GM20000 (cell line): ENCODE measurements at regions not wholly inside any gene's neighbourhood (a gene's known extent, or its start where the extent isn't known, plus 50 kb on each side); places are given as distances from the start of the nearest gene placed in this dataset.

ENCODE experiments used
- DNase-seq: peaks from one replicate; pipeline ENCODE4 v3.0.0; 2012; ENCODE audit warnings: low spot score
- CTCF ChIP-seq: IDR thresholded peaks from 2 replicates; pipeline ENCODE4 v1.5.1; 2012; ENCODE audit warnings: mild to moderate bottlenecking, control low read depth; ENCODE audit errors: extremely low read depth, missing control alignments

GRCh38 chr5:153895266-153895665 is 143.4 kb downstream of the FAM114A2 start:
- TF ChIP-seq CTCF = no peak
- DNase-seq = no peak

DNA sequence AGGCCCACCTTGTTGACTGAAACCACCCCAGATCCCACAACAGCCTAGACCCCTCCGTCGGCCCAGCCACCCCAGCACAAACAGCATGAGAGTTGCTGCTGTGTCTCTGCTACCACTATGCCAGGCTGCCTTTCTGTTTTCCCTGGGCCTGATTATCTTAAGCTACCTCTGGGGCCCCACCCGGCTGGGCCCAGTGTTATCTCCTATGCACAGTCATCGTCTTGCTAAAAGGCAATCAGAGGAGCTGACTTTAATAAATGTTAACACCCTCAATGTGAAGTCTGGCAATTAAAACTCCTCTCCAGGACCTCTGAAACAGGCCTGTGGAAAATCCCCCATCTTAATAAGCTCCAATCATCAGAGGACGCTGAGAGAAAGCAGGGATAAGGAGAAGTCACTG is 144.9 kb downstream of the FAM114A2 start:
- no peak for DNase-seq
- TF ChIP-seq CTCF = no peak

- DNase-seq = no peak
- no peak for TF ChIP-seq CTCF
Measured at GRCh38 chr5:153891394-153891793, 147.3 kb downstream of the FAM114A2 start.

- DNase-seq = no peak
- TF ChIP-seq CTCF = no peak
Measured at GRCh38 chr5:153888781-153889180, 149.9 kb downstream of the FAM114A2 start.

DNA sequence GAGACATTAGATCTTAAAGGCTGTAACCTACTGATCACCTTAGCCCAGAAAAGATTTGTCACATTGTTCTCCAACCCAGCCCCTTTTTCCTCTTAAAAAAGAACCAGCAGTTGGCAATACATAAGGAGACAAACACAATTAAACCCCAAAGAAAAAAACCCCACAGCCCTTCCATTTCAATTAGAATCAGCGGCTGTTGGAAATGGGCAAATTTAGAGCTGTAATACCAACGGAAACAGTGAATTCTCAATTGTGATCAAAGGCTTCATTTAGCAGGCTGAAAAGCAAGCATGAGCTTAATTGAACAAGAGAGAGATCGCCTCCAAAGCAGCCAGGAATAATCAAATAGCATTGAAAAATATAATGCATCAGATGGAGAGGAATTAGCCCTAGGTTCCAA is 153.6 kb downstream of the FAM114A2 start:
- no peak for DNase-seq
- no peak for TF ChIP-seq CTCF

DNA sequence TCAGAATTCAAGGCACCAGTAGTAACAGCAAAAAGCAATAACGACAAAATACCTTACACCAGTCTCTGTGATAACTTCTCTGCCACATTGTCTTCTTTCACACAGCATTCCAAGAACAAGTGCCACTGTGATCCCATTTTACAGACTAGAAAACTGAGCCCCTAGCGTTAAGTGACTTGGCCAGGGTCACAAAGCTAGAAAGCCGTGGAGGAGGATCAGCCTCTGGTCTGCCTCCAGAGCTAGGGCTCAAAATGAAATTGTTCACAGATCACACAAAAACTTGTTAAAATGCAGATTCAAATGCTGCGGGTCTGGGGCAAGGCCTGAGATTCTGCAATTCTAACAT is 154.1 kb downstream of the FAM114A2 start:
- no peak for DNase-seq
- TF ChIP-seq CTCF = no peak

DNA sequence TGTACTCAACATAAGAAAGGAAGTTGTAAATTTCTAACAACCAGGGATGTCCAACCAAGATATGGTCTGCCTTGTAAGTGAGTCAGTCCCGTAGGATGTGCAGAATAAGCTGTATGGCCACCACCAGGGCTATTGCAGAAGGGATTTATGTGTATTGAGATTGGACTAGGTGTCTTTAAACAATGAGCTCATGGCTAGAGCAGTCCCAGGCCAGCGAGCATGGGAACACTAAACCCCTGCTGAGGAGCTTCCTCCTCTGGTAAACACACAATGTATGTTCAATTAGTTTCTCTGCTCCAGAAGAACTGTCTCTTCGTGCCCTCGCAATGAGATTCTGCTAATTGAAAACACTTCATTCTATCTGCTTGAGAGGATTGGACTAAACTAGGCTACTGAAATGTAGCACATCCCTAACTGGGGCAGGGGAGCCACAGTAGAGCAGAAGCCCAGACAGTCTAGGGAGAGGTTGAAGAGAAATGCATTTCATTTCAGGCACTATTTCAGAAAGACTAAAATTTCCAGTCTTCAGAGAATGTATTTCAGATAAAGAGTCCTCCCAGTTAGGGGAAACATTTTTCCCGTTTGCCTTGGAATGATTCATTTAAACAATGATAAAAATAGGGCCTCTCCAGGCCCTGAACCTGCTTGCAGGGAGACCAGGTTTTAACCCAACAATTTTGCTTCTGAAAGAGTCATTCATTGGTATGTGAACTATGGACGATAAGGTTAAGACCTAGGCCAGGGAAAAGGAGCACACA is 154.7 kb downstream of the FAM114A2 start:
- no peak for DNase-seq
- TF ChIP-seq CTCF = no peak
